Keratinocyte (primary cell): ENCODE measurements at regions not wholly inside any gene's neighbourhood (a gene's known extent, or its start where the extent isn't known, plus 50 kb on each side); places are given as distances from the start of the nearest gene placed in this dataset.
"Not testable (repeated sequence)": the region's sequence is repeated elsewhere in the genome, so short reads cannot be mapped to it uniquely, and the experiment has no call there.

Experiments
- DNase-seq: peaks from one replicate; pipeline ENCODE4 v3.0.0-alpha.2; 2011; ENCODE audit warnings: low read depth, missing footprints, low spot score
- FAIRE-seq: peaks from 2 replicates; lab custom pipeline; 2011; peaks lifted over from hg19 to GRCh38; lab: Jason Lieb, UNC
- H2AFZ ChIP-seq: 2 replicates; pipeline ENCODE4 v1.6.0; 2012; ENCODE audit warnings: low read length, control low read depth, inconsistent platforms; ENCODE audit not compliant: control insufficient read depth
- H3K27ac ChIP-seq: 2 replicates; pipeline ENCODE4 v1.5.1; 2011; ENCODE audit warnings: low read length; ENCODE audit not compliant: control insufficient read depth, insufficient read depth
- H3K27me3 ChIP-seq: 3 replicates; pipeline ENCODE4 v1.6.0; 2011; ENCODE audit warnings: low read length; ENCODE audit not compliant: control insufficient read depth, insufficient read depth; ENCODE audit errors: extremely low read depth
- H3K36me3 ChIP-seq, 2 experiments: 2 replicates in 1 of 2; 3 replicates in 1 of 2; pipeline ENCODE4 v1.5.1; 2011; ENCODE audit warnings: low read length in 2 of 2, mild to moderate bottlenecking in 1 of 2; ENCODE audit not compliant: control insufficient read depth in 2 of 2, insufficient read depth in 2 of 2; ENCODE audit errors: extremely low read depth in 1 of 2
- H3K4me1 ChIP-seq: 3 replicates; pipeline ENCODE4 v1.5.1; 2011; ENCODE audit warnings: low read length; ENCODE audit not compliant: control insufficient read depth, insufficient read depth; ENCODE audit errors: extremely low read depth
- H3K4me2 ChIP-seq: 3 replicates; pipeline ENCODE4 v1.6.0; 2011; ENCODE audit warnings: low read depth, low read length; ENCODE audit not compliant: control insufficient read depth, insufficient read depth; ENCODE audit errors: extremely low read depth
- H3K4me3 ChIP-seq, 3 experiments: fragments of 200-600 bp in 1 of 3; sonication (generic) in 1 of 3; 2 replicates in 2 of 3; 3 replicates in 1 of 3; pipeline ENCODE4 v1.5.1; 2011 to 2016; ENCODE audit warnings: low read length in 3 of 3, mild to moderate bottlenecking in 3 of 3, control low read depth in 2 of 3, inconsistent platforms in 1 of 3, low read depth in 1 of 3, mixed read lengths in 1 of 3, mixed run types in 1 of 3, moderate library complexity in 1 of 3; ENCODE audit not compliant: control insufficient read depth in 2 of 3, insufficient read depth in 2 of 3; ENCODE audit errors: extremely low read depth in 1 of 3
- H3K79me2 ChIP-seq: 2 replicates; pipeline ENCODE4 v1.6.0; 2012; ENCODE audit warnings: low read length; ENCODE audit not compliant: control insufficient read depth, insufficient read depth
- H3K9ac ChIP-seq: 3 replicates; pipeline ENCODE4 v1.6.0; 2011; ENCODE audit warnings: low read length; ENCODE audit not compliant: control insufficient read depth, insufficient read depth; ENCODE audit errors: extremely low read depth
- H3K9me1 ChIP-seq: 3 replicates; pipeline ENCODE4 v1.6.0; 2011; ENCODE audit warnings: low read length; ENCODE audit not compliant: control insufficient read depth, insufficient read depth; ENCODE audit errors: extremely low read depth
- H3K9me3 ChIP-seq: 2 replicates; pipeline ENCODE4 v1.5.1; 2012; ENCODE audit warnings: low read depth, low read length; ENCODE audit not compliant: control insufficient read depth
- H4K20me1 ChIP-seq: 3 replicates; pipeline ENCODE4 v1.6.0; 2011; ENCODE audit warnings: low read length; ENCODE audit not compliant: control insufficient read depth, insufficient read depth; ENCODE audit errors: extremely low read depth
- EZH2 ChIP-seq: IDR thresholded peaks from one replicate; pipeline ENCODE4 v1.6.1; 2012; ENCODE audit warnings: inconsistent platforms, mild to moderate bottlenecking, low read length, moderate library complexity
- dilution Hi-C: fragments of 300-500 bp; cut with MboI; formaldehyde crosslinking; loops from one replicate; pipeline ENCODE4 v1.7.0; 2020; ENCODE audit warnings: low sequenced_read_pairs; ENCODE audit not compliant: extremely low pct_ligation_motif_present
- TF ChIP-seq, protein P1 (sequence below), 3 experiments: IDR thresholded peaks in 1 of 3; conservative IDR thresholded peaks in 1 of 3; optimal IDR thresholded peaks in 1 of 3; 2 replicates in 2 of 3; 3 replicates in 1 of 3; pipeline versions ENCODE3 to v1.5.1; 2011; ENCODE audit warnings: low read length in 3 of 3, mild to moderate bottlenecking in 3 of 3, moderate library complexity in 2 of 3, control low read depth in 1 of 3, inconsistent platforms in 1 of 3; ENCODE audit not compliant: insufficient read depth in 2 of 3; ENCODE audit errors: extremely low read depth in 1 of 3

DNA sequence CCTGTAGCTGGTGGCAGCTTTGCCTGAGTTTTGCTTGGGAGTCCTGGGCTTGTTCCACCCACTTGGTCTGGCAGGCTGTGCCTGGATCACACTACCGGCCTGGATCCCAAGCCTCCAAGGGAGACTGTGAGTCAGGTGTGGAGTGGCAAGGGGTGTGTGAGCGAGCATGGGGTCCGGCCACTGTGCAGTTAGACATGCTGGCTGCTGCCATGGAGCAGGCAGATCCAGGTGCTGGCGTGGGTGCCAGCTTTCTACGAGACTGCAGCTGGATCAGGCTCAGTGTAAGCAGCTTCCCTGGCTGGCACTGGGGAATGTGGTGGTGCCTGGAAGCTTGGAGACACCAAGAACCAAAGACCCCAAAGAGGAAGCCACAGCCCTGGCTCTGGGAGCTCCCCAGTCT lies 102.0 kb upstream of the BNIP2 start:
- TF ChIP-seq EZH2: no peak
- TF ChIP-seq, protein P1, sequence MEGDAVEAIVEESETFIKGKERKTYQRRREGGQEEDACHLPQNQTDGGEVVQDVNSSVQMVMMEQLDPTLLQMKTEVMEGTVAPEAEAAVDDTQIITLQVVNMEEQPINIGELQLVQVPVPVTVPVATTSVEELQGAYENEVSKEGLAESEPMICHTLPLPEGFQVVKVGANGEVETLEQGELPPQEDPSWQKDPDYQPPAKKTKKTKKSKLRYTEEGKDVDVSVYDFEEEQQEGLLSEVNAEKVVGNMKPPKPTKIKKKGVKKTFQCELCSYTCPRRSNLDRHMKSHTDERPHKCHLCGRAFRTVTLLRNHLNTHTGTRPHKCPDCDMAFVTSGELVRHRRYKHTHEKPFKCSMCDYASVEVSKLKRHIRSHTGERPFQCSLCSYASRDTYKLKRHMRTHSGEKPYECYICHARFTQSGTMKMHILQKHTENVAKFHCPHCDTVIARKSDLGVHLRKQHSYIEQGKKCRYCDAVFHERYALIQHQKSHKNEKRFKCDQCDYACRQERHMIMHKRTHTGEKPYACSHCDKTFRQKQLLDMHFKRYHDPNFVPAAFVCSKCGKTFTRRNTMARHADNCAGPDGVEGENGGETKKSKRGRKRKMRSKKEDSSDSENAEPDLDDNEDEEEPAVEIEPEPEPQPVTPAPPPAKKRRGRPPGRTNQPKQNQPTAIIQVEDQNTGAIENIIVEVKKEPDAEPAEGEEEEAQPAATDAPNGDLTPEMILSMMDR (optimal IDR thresholded peaks at IDR 0.05 in 1 of 3, IDR thresholded peaks at IDR 0.05 in 1 of 3, conservative IDR thresholded peaks at IDR 0.05 in 1 of 3; ENCODE audit: extremely low read depth in 1 of 3, insufficient read depth in 2 of 3, low read length in 3 of 3): no peak
- Histone ChIP-seq H3K9ac (no peak overlapping the region), H3K4me3 (no peak overlapping the region), H3K79me2 (no peaks in the 10 kb centered on the region), H3K9me3 (no peaks in the 10 kb centered on the region), H3K4me1 (no peaks in the 10 kb centered on the region), H3K27ac (no peak overlapping the region), H2AFZ (no peak overlapping the region), H3K9me1 (no peaks in the 10 kb centered on the region), H3K4me2 (no peak overlapping the region), H3K36me3 (no peaks in the 10 kb centered on the region), H4K20me1 (no peaks in the 10 kb centered on the region), H3K27me3 (peaks cover 13% of the 10 kb centered on the region)
- dilution Hi-C loops: no loop called here
- DNase-seq: no peak
- no peak for FAIRE-seq

DNA sequence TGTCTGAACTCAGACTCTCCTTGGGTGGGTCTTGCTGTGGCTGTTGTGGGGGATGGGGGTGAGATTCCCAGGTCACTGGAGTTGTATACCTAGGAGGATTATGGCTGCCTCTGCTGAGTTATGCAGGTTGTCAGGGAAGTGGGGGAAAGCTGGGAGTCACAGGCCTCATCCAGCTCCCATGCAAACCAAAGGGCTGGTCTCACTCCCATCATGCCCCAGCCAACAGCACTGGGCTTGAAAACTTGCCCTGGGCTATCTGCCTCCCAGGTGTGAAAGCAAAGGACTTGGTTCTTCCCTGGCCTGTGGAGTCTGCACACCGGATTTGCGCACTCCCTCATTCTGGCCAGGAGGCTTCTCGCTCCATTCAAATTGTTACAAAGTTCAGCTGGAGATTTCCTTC lies 97.3 kb upstream of the BNIP2 start:
- H3K9me3 ChIP-seq, H3K4me2 ChIP-seq, H3K27ac ChIP-seq, H3K36me3 ChIP-seq, H3K9ac ChIP-seq, DNase-seq, dilution Hi-C loops, H3K79me2 ChIP-seq, H2AFZ ChIP-seq, H3K4me1 ChIP-seq, H3K4me3 ChIP-seq, H4K20me1 ChIP-seq, H3K9me1 ChIP-seq, H3K27me3 ChIP-seq, FAIRE-seq: not testable (repeated sequence)

DNA sequence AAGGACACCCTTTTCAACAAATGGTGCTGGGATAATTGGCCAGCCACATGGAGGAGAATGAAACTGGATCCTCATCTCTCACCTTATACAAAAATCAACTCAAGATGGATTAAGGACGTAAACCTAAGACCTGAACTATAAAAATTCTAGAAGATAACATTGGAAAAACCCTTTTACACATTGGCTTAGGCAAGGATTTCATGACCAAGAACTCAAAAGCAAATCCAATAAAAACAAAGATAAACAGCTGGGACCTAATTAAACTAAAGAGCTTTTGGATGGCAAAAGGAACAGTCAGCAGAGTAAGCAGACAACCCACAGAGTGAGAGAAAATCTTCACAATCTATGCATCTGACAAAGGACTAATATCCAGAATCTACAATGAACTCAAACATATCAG lies 96.9 kb upstream of the BNIP2 start:
- FAIRE-seq, dilution Hi-C loops, H3K9ac ChIP-seq: not testable (repeated sequence)

DNA sequence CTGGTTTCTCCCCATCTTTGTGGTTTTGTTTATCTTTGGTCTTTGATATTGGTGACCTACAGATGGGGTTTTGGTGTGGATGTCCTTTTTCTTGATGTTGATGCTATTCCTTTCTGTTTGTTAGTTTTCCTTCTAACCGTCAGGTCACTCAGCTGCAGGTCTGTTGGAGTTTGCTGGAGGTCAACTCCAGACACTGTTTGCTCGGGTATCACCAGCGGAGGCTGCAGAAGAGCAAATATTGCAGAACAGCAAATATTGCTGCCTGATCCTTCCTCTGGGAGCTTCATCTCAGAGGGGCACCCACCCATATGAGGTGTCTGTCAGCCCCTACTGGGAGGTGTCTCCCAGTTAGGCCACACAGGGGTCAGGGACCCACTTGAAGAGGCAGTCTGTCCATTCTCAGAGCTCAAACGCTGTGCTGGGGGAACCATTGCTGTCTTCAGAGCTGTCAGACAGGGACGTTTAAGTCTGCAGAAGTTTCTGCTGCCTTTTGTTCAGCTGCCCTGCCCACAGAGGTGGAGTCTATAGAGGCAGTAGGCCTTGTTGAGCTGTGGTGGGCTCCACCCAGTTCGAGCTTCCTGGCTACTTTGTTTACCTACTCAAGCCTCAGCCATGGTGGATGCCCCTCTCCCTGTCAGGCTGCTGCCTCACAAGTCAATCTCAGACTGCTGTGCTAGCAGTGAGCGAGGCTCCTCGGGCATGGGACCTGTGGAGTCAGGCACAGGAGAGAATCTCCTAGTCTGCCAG lies 94.8 kb upstream of the BNIP2 start:
- H3K36me3 ChIP-seq, FAIRE-seq, H3K4me3 ChIP-seq, H3K27ac ChIP-seq, H2AFZ ChIP-seq, H3K9ac ChIP-seq, H3K9me1 ChIP-seq, H3K27me3 ChIP-seq, dilution Hi-C loops, H3K9me3 ChIP-seq, H4K20me1 ChIP-seq, H3K4me2 ChIP-seq, H3K79me2 ChIP-seq, H3K4me1 ChIP-seq, DNase-seq: not testable (repeated sequence)

More for the DNA sequence above, 96.9 kb upstream of the BNIP2 start:
- H3K36me3 ChIP-seq, H3K9me1 ChIP-seq, H3K4me2 ChIP-seq, H3K79me2 ChIP-seq, H4K20me1 ChIP-seq, DNase-seq, H3K9me3 ChIP-seq, H2AFZ ChIP-seq, H3K27me3 ChIP-seq, H3K4me3 ChIP-seq, H3K27ac ChIP-seq, H3K4me1 ChIP-seq: not testable (repeated sequence)
